ENCODE measurements at regions not wholly inside any gene's neighbourhood (a gene's known extent, or its start where the extent isn't known, plus 50 kb on each side); places are given as distances from the start of the nearest gene placed in this dataset.

DNA sequence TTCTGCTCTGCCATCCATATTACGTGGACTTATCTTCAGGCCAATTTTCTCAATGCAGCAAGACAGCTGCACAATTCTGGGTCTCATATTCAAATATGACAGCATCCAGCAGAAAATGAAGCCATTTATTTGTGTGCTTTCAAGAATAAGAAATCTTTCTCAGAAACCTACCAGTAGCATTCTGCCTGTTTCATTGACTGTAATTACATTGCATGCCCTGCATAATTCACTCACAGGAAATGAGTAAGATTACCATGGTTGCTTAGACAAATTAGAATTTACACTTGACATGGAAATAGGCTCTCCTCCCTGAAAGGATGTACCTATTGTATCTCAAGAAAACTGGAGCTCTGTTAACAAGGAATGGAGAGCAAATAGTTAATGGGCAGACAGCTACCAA is 346.6 kb upstream of the DCBLD2 start (continued):
- TF ChIP-seq, protein P1, sequence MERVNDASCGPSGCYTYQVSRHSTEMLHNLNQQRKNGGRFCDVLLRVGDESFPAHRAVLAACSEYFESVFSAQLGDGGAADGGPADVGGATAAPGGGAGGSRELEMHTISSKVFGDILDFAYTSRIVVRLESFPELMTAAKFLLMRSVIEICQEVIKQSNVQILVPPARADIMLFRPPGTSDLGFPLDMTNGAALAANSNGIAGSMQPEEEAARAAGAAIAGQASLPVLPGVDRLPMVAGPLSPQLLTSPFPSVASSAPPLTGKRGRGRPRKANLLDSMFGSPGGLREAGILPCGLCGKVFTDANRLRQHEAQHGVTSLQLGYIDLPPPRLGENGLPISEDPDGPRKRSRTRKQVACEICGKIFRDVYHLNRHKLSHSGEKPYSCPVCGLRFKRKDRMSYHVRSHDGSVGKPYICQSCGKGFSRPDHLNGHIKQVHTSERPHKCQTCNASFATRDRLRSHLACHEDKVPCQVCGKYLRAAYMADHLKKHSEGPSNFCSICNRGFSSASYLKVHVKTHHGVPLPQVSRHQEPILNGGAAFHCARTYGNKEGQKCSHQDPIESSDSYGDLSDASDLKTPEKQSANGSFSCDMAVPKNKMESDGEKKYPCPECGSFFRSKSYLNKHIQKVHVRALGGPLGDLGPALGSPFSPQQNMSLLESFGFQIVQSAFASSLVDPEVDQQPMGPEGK (CRISPR knock-in tag; IDR thresholded peaks at IDR 0.05; ENCODE audit: borderline replicate concordance) = no peak
- TF ChIP-seq, protein P2, sequence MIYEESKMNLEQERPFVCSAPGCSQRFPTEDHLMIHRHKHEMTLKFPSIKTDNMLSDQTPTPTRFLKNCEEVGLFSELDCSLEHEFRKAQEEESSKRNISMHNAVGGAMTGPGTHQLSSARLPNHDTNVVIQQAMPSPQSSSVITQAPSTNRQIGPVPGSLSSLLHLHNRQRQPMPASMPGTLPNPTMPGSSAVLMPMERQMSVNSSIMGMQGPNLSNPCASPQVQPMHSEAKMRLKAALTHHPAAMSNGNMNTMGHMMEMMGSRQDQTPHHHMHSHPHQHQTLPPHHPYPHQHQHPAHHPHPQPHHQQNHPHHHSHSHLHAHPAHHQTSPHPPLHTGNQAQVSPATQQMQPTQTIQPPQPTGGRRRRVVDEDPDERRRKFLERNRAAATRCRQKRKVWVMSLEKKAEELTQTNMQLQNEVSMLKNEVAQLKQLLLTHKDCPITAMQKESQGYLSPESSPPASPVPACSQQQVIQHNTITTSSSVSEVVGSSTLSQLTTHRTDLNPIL (CRISPR knock-in tag; IDR thresholded peaks at IDR 0.05; ENCODE audit: low read depth) = no peak

DNA sequence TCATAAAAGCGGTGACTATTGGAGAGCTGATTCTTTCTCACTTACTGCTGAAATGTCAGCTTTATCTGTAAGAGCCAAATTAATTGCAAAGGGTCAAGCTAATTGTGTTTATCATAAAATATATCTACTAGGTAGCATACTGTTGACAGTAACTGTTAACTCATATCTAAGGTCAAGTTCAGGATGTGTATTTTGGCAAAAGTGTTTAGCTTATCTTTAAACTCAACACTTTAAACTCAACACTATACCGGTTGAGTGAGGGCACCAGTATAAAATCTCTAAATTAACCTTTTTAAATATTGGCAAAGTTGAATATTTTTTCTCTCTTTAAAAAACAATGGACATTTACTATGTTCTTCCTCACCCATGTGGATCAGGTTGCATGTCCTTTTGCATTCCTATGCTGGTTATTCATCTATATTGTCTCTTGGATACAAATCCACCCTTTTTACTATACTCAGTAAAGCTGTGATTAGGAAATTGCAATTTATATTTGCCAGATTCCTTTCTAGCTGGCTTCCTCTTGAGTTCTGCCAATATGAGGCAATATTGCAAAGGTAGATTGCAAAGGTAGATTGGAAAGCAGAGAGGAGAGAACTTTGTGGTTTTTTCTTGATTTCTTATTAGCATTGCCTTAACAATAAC is 344.6 kb upstream of the DCBLD2 start:
- ATAC-seq = peak; percentile 65
- TF ChIP-seq, protein P1 (CRISPR knock-in tag; IDR thresholded peaks at IDR 0.05; ENCODE audit: borderline replicate concordance) = no peak
- TF ChIP-seq ZNF8 (CRISPR knock-in tag; IDR thresholded peaks at IDR 0.05) (no peak), OSR1 (CRISPR knock-in tag; IDR thresholded peaks at IDR 0.05) (no peak), ISL1 (CRISPR knock-in tag; IDR thresholded peaks at IDR 0.05) (no peak), ESRRG (CRISPR knock-in tag; IDR thresholded peaks at IDR 0.05) (no peak), ARNTL (CRISPR knock-in tag; IDR thresholded peaks at IDR 0.05; ENCODE audit: borderline replicate concordance, low read depth) (no peak), ZFP3 (CRISPR knock-in tag; IDR thresholded peaks at IDR 0.05) (no peak), TCF4 (CRISPR knock-in tag; IDR thresholded peaks at IDR 0.05; ENCODE audit: borderline replicate concordance) (no peak), ZNF565 (CRISPR knock-in tag; conservative IDR thresholded peaks at IDR 0.05; ENCODE audit: low read depth) (no peak), CSDC2 (CRISPR knock-in tag; IDR thresholded peaks at IDR 0.05) (no peak), PPARA (CRISPR knock-in tag; IDR thresholded peaks at IDR 0.05; ENCODE audit: borderline replicate concordance) (no peak), CSRNP3 (CRISPR knock-in tag; IDR thresholded peaks at IDR 0.05) (no peak), POU6F1 (CRISPR knock-in tag; IDR thresholded peaks at IDR 0.05; ENCODE audit: borderline replicate concordance, low read depth) (no peak), RARB (CRISPR knock-in tag; IDR thresholded peaks at IDR 0.05) (no peak), SNAI2 (CRISPR knock-in tag; IDR thresholded peaks at IDR 0.05) (no peak), TOX (CRISPR knock-in tag; IDR thresholded peaks at IDR 0.05; ENCODE audit: borderline replicate concordance) (no peak), BACH2 (CRISPR knock-in tag; IDR thresholded peaks at IDR 0.05; ENCODE audit: borderline replicate concordance) (no peak), ZNF70 (CRISPR knock-in tag; IDR thresholded peaks at IDR 0.05) (no peak)
- TF ChIP-seq, protein P2 (CRISPR knock-in tag; IDR thresholded peaks at IDR 0.05; ENCODE audit: low read depth) = no peak

DNA sequence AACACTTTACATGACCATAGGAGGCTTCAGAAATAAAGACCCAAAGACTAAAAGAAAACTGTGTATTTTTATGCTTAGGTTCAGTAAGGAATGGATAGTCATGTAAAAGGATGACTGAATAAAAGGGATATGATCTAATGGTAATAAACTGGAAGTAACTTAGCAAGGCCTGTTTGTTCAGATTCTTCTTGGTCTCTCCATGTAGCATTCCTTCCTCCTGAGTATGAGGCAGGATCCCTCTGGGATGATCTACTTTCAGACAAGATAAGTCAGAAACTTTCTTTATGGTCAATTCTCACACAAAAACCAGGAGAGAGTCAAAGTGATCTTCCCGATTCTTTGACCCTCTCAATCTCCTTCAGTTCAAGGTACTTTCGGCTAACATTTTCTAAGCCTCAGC is 340.8 kb upstream of the DCBLD2 start:
- no peak for ATAC-seq
- TF ChIP-seq, protein P1 (CRISPR knock-in tag; IDR thresholded peaks at IDR 0.05; ENCODE audit: borderline replicate concordance) = no peak
- TF ChIP-seq ZNF8 (CRISPR knock-in tag; IDR thresholded peaks at IDR 0.05) = no peak
- no peak for TF ChIP-seq TOX (CRISPR knock-in tag; IDR thresholded peaks at IDR 0.05; ENCODE audit: borderline replicate concordance)
- TF ChIP-seq ZFP3 (CRISPR knock-in tag; IDR thresholded peaks at IDR 0.05) = no peak
- no peak for TF ChIP-seq ZNF70 (CRISPR knock-in tag; IDR thresholded peaks at IDR 0.05)
- TF ChIP-seq ARNTL (CRISPR knock-in tag; IDR thresholded peaks at IDR 0.05; ENCODE audit: borderline replicate concordance, low read depth) = no peak
- TF ChIP-seq, protein P2 (CRISPR knock-in tag; IDR thresholded peaks at IDR 0.05; ENCODE audit: low read depth) = no peak
- TF ChIP-seq RARB (CRISPR knock-in tag; IDR thresholded peaks at IDR 0.05) = no peak
- TF ChIP-seq POU6F1 (CRISPR knock-in tag; IDR thresholded peaks at IDR 0.05; ENCODE audit: borderline replicate concordance, low read depth) = no peak
- TF ChIP-seq TCF4 (CRISPR knock-in tag; IDR thresholded peaks at IDR 0.05; ENCODE audit: borderline replicate concordance) = no peak
- no peak for TF ChIP-seq CSDC2 (CRISPR knock-in tag; IDR thresholded peaks at IDR 0.05)
- TF ChIP-seq GLIS3 (CRISPR knock-in tag; IDR thresholded peaks at IDR 0.05) = no peak
- no peak for TF ChIP-seq ISL1 (CRISPR knock-in tag; IDR thresholded peaks at IDR 0.05)
- no peak for TF ChIP-seq SNAI2 (CRISPR knock-in tag; IDR thresholded peaks at IDR 0.05)
- no peak for TF ChIP-seq OSR1 (CRISPR knock-in tag; IDR thresholded peaks at IDR 0.05)

Measured in SK-N-SH treated with all-trans-retinoic acid at 6 μM for 48 hours (cell line).